PFSK-1 (cell line): ENCODE measurements at regions not wholly inside any gene's neighbourhood (a gene's known extent, or its start where the extent isn't known, plus 50 kb on each side); places are given as distances from the start of the nearest gene placed in this dataset.

Experiments used
- FOXP2 ChIP-seq: optimal IDR thresholded peaks from 2 replicates; pipeline ENCODE3; 2011; ENCODE audit warnings: borderline replicate concordance, control low read depth, inconsistent platforms; ENCODE audit not compliant: insufficient read depth; ENCODE audit errors: extremely low read length, extremely low read depth
- POLR2AphosphoS5 ChIP-seq: IDR thresholded peaks from 2 replicates; pipeline ENCODE4 v1.6.1; 2012; ENCODE audit warnings: low read depth, mild to moderate bottlenecking, control low read depth, low read length, moderate library complexity
- SIN3A ChIP-seq: IDR thresholded peaks from 2 replicates; pipeline ENCODE4 v1.6.1; 2012; ENCODE audit warnings: mild to moderate bottlenecking, low read length, moderate library complexity, borderline replicate concordance; ENCODE audit not compliant: insufficient read depth
- TAF1 ChIP-seq: IDR thresholded peaks from 2 replicates; pipeline ENCODE4 v1.6.1; 2012; ENCODE audit warnings: low read length, control low read depth, borderline replicate concordance; ENCODE audit not compliant: insufficient read depth
- TF ChIP-seq, protein P1 (sequence below), 2 experiments: IDR thresholded peaks; 2 replicates each; pipeline versions ENCODE4 v1.6.1 to v1.8.0; 2011 to 2012; ENCODE audit warnings: low read depth in 2 of 2, low read length in 2 of 2, control low read depth in 1 of 2, inconsistent platforms in 1 of 2, mild to moderate bottlenecking in 1 of 2, moderate library complexity in 1 of 2; ENCODE audit not compliant: insufficient read depth in 1 of 2

DNA sequence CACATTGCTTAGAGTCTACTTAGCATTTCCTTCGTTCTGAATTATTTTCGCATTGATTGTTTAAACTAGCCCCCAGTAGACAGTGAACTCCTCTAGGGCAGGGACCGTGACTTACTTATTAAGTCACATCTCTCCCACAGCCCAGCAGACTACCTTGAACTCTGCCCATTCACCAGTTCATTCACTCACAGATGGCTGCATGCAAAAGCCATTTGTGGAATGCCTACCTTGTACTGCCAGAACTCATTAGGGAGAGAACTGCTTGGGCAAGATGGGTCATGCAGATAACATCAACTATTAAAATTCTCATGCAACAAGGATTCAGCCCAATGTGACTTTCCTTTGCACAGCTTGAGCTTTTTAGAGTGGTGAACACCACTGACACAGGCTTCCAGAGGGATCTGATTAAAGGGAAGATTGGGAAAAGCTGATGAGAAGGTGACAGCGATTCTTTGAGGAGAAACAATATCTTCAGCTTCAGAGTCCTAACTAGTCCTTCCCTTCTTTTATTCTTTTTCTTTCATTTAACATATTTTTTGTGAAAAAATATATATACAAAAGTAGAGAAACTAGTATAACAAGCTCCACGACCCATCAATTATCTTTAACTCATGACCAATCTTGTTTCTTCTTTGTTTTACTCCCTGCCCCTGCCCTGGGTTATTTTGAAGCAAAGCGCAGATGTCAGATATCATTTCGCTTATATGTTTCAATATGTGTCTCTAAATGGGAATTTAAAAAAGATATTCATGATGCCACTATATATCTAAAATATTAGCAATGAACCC is 273.9 kb downstream of the CDC5L start:
- TF ChIP-seq FOXP2 (no peak), SIN3A (no peak), TAF1 (no peak), POLR2AphosphoS5 (no peak)
- TF ChIP-seq, protein P1, sequence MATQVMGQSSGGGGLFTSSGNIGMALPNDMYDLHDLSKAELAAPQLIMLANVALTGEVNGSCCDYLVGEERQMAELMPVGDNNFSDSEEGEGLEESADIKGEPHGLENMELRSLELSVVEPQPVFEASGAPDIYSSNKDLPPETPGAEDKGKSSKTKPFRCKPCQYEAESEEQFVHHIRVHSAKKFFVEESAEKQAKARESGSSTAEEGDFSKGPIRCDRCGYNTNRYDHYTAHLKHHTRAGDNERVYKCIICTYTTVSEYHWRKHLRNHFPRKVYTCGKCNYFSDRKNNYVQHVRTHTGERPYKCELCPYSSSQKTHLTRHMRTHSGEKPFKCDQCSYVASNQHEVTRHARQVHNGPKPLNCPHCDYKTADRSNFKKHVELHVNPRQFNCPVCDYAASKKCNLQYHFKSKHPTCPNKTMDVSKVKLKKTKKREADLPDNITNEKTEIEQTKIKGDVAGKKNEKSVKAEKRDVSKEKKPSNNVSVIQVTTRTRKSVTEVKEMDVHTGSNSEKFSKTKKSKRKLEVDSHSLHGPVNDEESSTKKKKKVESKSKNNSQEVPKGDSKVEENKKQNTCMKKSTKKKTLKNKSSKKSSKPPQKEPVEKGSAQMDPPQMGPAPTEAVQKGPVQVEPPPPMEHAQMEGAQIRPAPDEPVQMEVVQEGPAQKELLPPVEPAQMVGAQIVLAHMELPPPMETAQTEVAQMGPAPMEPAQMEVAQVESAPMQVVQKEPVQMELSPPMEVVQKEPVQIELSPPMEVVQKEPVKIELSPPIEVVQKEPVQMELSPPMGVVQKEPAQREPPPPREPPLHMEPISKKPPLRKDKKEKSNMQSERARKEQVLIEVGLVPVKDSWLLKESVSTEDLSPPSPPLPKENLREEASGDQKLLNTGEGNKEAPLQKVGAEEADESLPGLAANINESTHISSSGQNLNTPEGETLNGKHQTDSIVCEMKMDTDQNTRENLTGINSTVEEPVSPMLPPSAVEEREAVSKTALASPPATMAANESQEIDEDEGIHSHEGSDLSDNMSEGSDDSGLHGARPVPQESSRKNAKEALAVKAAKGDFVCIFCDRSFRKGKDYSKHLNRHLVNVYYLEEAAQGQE (IDR thresholded peaks at IDR 0.05; ENCODE audit: insufficient read depth in 1 of 2, low read depth in 2 of 2, low read length in 2 of 2), result no peak

DNA sequence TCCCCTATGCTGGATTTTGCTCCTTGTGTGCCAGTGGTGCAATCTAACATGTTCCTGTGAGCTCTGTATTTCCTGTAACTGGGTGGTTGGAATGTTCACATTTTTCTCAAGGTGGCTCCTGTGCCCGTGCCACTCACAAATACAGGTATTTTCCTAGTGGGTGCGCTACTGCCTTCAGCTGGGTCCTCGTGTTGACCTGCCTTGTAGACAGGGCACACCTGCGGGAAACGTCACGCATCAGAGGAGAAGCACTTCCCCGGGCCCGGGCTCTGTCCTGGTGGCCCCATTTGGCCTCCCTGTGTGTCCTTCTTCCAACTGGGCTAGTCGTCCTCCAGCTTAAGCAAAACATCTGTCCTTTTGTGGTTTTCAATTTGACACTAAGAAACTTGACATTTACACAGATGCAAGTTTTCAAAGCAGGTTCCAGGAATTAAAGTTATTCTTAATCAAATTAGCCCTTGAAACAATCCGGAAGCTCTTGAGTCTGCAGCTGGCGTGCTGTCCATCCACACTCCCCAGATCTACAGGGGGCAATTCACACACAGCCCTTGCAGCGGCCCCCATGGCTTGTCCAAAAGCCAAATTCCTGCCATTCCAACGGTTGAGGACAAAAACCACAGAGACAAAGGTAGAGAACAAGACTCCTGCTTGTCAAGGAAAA is 275.1 kb downstream of the CDC5L start:
- no peak for TF ChIP-seq FOXP2
- TF ChIP-seq POLR2AphosphoS5, result peak; percentile 40; the same call in 1 of the 2 replicates
- TF ChIP-seq SIN3A, result no peak
- TF ChIP-seq, protein P1 (IDR thresholded peaks at IDR 0.05; ENCODE audit: insufficient read depth in 1 of 2, low read depth in 2 of 2, low read length in 2 of 2), result peak in 1 of 2 experiments; percentile 68; a peak in 2 of 4 replicates
- no peak for TF ChIP-seq TAF1

DNA sequence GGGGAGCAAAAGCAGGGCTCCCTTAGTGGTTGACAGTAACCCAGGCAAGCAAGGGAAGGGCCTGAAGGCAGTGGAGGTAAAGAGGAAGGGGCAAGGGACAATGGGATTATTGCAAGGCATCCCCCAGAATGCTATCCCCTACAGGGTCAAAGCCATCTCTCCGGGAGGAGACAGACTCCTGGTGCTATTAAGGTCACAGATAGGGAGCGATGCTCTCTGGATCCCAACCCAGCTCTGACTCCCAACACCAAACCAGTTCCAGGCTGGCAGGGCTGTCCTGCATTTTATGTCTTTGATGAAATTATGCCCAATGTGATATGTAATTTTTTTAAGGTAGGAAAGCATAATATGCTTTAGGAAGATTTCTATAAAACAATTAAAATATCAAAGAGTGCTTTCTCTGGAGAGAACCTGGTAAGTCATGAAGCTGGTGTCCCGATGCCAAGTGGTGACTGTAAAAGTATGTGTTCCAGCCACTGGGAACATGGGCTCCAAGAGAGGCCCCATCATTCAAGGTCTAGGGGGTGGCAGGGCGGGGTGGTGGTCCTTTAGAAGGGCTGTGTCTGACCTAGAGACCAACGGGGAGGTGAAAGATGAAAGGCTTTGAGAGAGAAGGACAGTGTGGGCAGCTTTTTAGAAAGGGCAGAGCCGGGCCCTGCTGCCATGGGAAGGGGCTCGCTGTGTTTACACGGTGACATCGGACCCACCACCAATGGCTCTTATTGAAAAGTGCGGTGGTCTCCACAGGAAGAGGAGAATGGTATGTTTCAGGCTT is 276.5 kb downstream of the CDC5L start:
- TF ChIP-seq SIN3A, result no peak
- TF ChIP-seq FOXP2, result no peak
- TF ChIP-seq TAF1, result no peak
- no peak for TF ChIP-seq POLR2AphosphoS5
- TF ChIP-seq, protein P1 (IDR thresholded peaks at IDR 0.05; ENCODE audit: insufficient read depth in 1 of 2, low read depth in 2 of 2, low read length in 2 of 2), result no peak

DNA sequence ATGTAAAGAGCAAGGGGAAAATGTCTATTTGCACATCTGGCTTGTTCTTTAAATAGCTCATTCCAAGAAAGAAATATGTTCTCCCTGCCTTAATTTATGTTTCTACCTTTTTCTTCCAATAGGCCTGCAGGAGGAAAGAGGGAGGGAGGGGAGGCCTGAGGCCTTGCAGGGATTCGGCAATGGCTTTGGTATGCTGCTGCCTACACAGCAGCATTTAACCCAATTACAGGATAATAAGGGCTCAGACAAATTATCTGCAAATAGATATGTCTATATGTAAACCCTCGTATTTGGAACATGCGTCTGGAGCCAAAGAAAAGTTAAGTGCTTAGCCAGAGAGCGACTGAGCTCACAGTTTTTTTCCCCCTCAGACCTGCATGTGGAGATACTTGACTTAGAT is 277.2 kb downstream of the CDC5L start:
- TF ChIP-seq SIN3A (no peak), FOXP2 (no peak), TAF1 (no peak), POLR2AphosphoS5 (no peak)
- TF ChIP-seq, protein P1 (IDR thresholded peaks at IDR 0.05; ENCODE audit: insufficient read depth in 1 of 2, low read depth in 2 of 2, low read length in 2 of 2), result no peak
